ENCODE measurements at regions not wholly inside any gene's neighbourhood (a gene's known extent, or its start where the extent isn't known, plus 50 kb on each side); places are given as distances from the start of the nearest gene placed in this dataset.

GRCh38 chr6:12608874-12609273 is 107.7 kb upstream of the PHACTR1 start:
- TF ChIP-seq, protein P1, sequence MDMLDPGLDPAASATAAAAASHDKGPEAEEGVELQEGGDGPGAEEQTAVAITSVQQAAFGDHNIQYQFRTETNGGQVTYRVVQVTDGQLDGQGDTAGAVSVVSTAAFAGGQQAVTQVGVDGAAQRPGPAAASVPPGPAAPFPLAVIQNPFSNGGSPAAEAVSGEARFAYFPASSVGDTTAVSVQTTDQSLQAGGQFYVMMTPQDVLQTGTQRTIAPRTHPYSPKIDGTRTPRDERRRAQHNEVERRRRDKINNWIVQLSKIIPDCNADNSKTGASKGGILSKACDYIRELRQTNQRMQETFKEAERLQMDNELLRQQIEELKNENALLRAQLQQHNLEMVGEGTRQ (CRISPR knock-in tag; IDR thresholded peaks at IDR 0.05), result no peak
- TF ChIP-seq, protein P2, sequence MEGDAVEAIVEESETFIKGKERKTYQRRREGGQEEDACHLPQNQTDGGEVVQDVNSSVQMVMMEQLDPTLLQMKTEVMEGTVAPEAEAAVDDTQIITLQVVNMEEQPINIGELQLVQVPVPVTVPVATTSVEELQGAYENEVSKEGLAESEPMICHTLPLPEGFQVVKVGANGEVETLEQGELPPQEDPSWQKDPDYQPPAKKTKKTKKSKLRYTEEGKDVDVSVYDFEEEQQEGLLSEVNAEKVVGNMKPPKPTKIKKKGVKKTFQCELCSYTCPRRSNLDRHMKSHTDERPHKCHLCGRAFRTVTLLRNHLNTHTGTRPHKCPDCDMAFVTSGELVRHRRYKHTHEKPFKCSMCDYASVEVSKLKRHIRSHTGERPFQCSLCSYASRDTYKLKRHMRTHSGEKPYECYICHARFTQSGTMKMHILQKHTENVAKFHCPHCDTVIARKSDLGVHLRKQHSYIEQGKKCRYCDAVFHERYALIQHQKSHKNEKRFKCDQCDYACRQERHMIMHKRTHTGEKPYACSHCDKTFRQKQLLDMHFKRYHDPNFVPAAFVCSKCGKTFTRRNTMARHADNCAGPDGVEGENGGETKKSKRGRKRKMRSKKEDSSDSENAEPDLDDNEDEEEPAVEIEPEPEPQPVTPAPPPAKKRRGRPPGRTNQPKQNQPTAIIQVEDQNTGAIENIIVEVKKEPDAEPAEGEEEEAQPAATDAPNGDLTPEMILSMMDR (IDR thresholded peaks at IDR 0.05), result no peak
- no peak for TF ChIP-seq ESRRA (CRISPR knock-in tag; IDR thresholded peaks at IDR 0.05; ENCODE audit: borderline replicate concordance)
- no peak for TF ChIP-seq ELF4 (CRISPR knock-in tag; IDR thresholded peaks at IDR 0.05; ENCODE audit: low read depth)
- no peak for TF ChIP-seq JUN (CRISPR knock-in tag; IDR thresholded peaks at IDR 0.05)
- TF ChIP-seq, protein P3, sequence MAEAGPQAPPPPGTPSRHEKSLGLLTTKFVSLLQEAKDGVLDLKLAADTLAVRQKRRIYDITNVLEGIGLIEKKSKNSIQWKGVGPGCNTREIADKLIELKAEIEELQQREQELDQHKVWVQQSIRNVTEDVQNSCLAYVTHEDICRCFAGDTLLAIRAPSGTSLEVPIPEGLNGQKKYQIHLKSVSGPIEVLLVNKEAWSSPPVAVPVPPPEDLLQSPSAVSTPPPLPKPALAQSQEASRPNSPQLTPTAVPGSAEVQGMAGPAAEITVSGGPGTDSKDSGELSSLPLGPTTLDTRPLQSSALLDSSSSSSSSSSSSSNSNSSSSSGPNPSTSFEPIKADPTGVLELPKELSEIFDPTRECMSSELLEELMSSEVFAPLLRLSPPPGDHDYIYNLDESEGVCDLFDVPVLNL (CRISPR knock-in tag; IDR thresholded peaks at IDR 0.05; ENCODE audit: borderline replicate concordance, low read depth), result no peak
- TF ChIP-seq TP53 (CRISPR knock-in tag; IDR thresholded peaks at IDR 0.05), result no peak
- TF ChIP-seq FOXK1 (CRISPR knock-in tag; IDR thresholded peaks at IDR 0.05), result no peak
- TF ChIP-seq ZNF232 (CRISPR knock-in tag; IDR thresholded peaks at IDR 0.05), result no peak
